ENCODE measurements at regions not wholly inside any gene's neighbourhood (a gene's known extent, or its start where the extent isn't known, plus 50 kb on each side); places are given as distances from the start of the nearest gene placed in this dataset.

- Mint-ChIP-seq H3K4me3 (no peak overlapping the region), H3K4me1 (ENCODE audit: unreplicated experiment) (peaks cover 19% of the 10 kb centered on the region), H3K9me3 (no peaks in the 10 kb centered on the region), H3K27ac (no peak overlapping the region), H3K36me3 (no peaks in the 10 kb centered on the region), H3K27me3 (peaks cover 21% of the 10 kb centered on the region)
- TF ChIP-seq CTCF (conservative IDR thresholded peaks at IDR 0.05), result no peak
- DNase-seq (ENCODE audit: extremely low spot score, unreplicated experiment), result no peak
Observed at GRCh38 chr14:65833267-65833880, 420.8 kb downstream of the FUT8 start.

GRCh38 chr14:65834051-65834450 is 421.5 kb downstream of the FUT8 start:
- H3K36me3 Mint-ChIP-seq, result no peaks in the 10 kb centered on the region

GRCh38 chr14:65834812-65835211 is 422.3 kb downstream of the FUT8 start:
- Mint-ChIP-seq H3K4me1 (ENCODE audit: unreplicated experiment) (peaks cover 19% of the 10 kb centered on the region), H3K36me3 (no peaks in the 10 kb centered on the region), H3K9me3 (no peaks in the 10 kb centered on the region), H3K4me3 (no peak overlapping the region), H3K27me3 (peaks cover 14% of the 10 kb centered on the region), H3K27ac (no peak overlapping the region)
- TF ChIP-seq CTCF (conservative IDR thresholded peaks at IDR 0.05), result no peak
- no peak for DNase-seq (ENCODE audit: extremely low spot score, unreplicated experiment)

More at GRCh38 chr14:65834051-65834450, 421.5 kb downstream of the FUT8 start:
- Mint-ChIP-seq H3K27ac (no peak overlapping the region), H3K4me1 (ENCODE audit: unreplicated experiment) (peaks cover 19% of the 10 kb centered on the region), H3K4me3 (no peak overlapping the region), H3K9me3 (no peaks in the 10 kb centered on the region), H3K27me3 (peaks cover 20% of the 10 kb centered on the region)
- DNase-seq (ENCODE audit: extremely low spot score, unreplicated experiment), result no peak
- no peak for TF ChIP-seq CTCF (conservative IDR thresholded peaks at IDR 0.05)

- no peak for DNase-seq (ENCODE audit: extremely low spot score, unreplicated experiment)
- H3K4me3 Mint-ChIP-seq, result no peak overlapping the region
- peaks cover 8% of the 10 kb centered on the region for H3K27me3 Mint-ChIP-seq
- peaks cover 19% of the 10 kb centered on the region for H3K4me1 Mint-ChIP-seq (ENCODE audit: unreplicated experiment)
- TF ChIP-seq CTCF (conservative IDR thresholded peaks at IDR 0.05), result no peak
- no peaks in the 10 kb centered on the region for H3K9me3 Mint-ChIP-seq
- H3K36me3 Mint-ChIP-seq, result no peaks in the 10 kb centered on the region
- H3K27ac Mint-ChIP-seq, result no peak overlapping the region
Observed at GRCh38 chr14:65835501-65835900, 423.0 kb downstream of the FUT8 start.

GRCh38 chr14:65838565-65838964 is 426.0 kb downstream of the FUT8 start:
- TF ChIP-seq CTCF (conservative IDR thresholded peaks at IDR 0.05), result no peak
- H3K9me3 Mint-ChIP-seq, result no peaks in the 10 kb centered on the region
- no peaks in the 10 kb centered on the region for H3K36me3 Mint-ChIP-seq
- DNase-seq (ENCODE audit: extremely low spot score, unreplicated experiment), result no peak
- peaks cover 7% of the 10 kb centered on the region for H3K27me3 Mint-ChIP-seq
- H3K4me1 Mint-ChIP-seq (ENCODE audit: unreplicated experiment), result peaks cover 7% of the 10 kb centered on the region
- no peak overlapping the region for H3K27ac Mint-ChIP-seq
- no peak overlapping the region for H3K4me3 Mint-ChIP-seq
